Stimulated activated naive CD8-positive, alpha-beta T cell treated with anti-CD3 and anti-CD28 coated beads, Interleukin-15, Interleukin-2, amounts not matched to agents 100 ng/mL and 50 ng/mL, for 24 hours (primary cell): ENCODE measurements at regions not wholly inside any gene's neighbourhood (a gene's known extent, or its start where the extent isn't known, plus 50 kb on each side); places are given as distances from the start of the nearest gene placed in this dataset.
"Not testable (repeated sequence)": the region's sequence is repeated elsewhere in the genome, so short reads cannot be mapped to it uniquely, and the experiment has no call there.

Source experiments
- H3K27ac Mint-ChIP-seq: one replicate; pipeline ENCODE4 v1.8.0; 2021; ENCODE audit warnings: mild to moderate bottlenecking, mixed read lengths
- H3K27me3 Mint-ChIP-seq: one replicate; pipeline ENCODE4 v1.8.0; 2021; ENCODE audit warnings: mixed read lengths
- H3K36me3 Mint-ChIP-seq: one replicate; pipeline ENCODE4 v1.8.0; 2021; ENCODE audit warnings: low read depth, mixed read lengths
- H3K4me1 Mint-ChIP-seq: one replicate; pipeline ENCODE4 v1.8.0; 2021; ENCODE audit warnings: low read depth, mixed read lengths
- H3K4me3 Mint-ChIP-seq: one replicate; pipeline ENCODE4 v1.8.0; 2021; ENCODE audit warnings: mild to moderate bottlenecking, mixed read lengths
- H3K9me3 Mint-ChIP-seq: one replicate; pipeline ENCODE4 v1.8.0; 2021; ENCODE audit warnings: mixed read lengths

- Mint-ChIP-seq H3K9me3 (no peaks in the 10 kb centered on the region), H3K27ac (no peak overlapping the region), H3K4me1 (no peaks in the 10 kb centered on the region), H3K27me3 (peaks cover 18% of the 10 kb centered on the region), H3K4me3 (no peak overlapping the region), H3K36me3 (no peaks in the 10 kb centered on the region)
Measured at GRCh38 chr10:2342206-2342605, 604.9 kb upstream of the ADARB2 start.

GRCh38 chr10:2340831-2341647, 603.7 kb upstream of the ADARB2 start:
- Mint-ChIP-seq H3K4me3 (no peak overlapping the region), H3K9me3 (no peaks in the 10 kb centered on the region), H3K36me3 (no peaks in the 10 kb centered on the region), H3K27me3 (peaks cover 14% of the 10 kb centered on the region), H3K27ac (no peak overlapping the region), H3K4me1 (no peaks in the 10 kb centered on the region)

- no peaks in the 10 kb centered on the region for H3K4me1 Mint-ChIP-seq
- H3K27me3 Mint-ChIP-seq = no peaks in the 10 kb centered on the region
- no peaks in the 10 kb centered on the region for H3K9me3 Mint-ChIP-seq
- no peaks in the 10 kb centered on the region for H3K36me3 Mint-ChIP-seq
- H3K4me3 Mint-ChIP-seq = no peak overlapping the region
- no peak overlapping the region for H3K27ac Mint-ChIP-seq
Measured at GRCh38 chr10:2335626-2336025, 598.3 kb upstream of the ADARB2 start.

GRCh38 chr10:2334575-2334974, 597.2 kb upstream of the ADARB2 start:
- H3K27ac Mint-ChIP-seq = no peak overlapping the region

GRCh38 chr10:2329082-2329481, 591.8 kb upstream of the ADARB2 start:
- H3K4me1 Mint-ChIP-seq = no peaks in the 10 kb centered on the region
- no peaks in the 10 kb centered on the region for H3K9me3 Mint-ChIP-seq
- H3K27ac Mint-ChIP-seq = no peak overlapping the region
- H3K36me3 Mint-ChIP-seq = no peaks in the 10 kb centered on the region
- no peak overlapping the region for H3K4me3 Mint-ChIP-seq
- no peaks in the 10 kb centered on the region for H3K27me3 Mint-ChIP-seq

More at GRCh38 chr10:2334575-2334974, 597.2 kb upstream of the ADARB2 start:
- Mint-ChIP-seq H3K36me3 (no peaks in the 10 kb centered on the region), H3K4me1 (no peaks in the 10 kb centered on the region), H3K4me3 (no peak overlapping the region), H3K27me3 (no peaks in the 10 kb centered on the region), H3K9me3 (no peaks in the 10 kb centered on the region)

GRCh38 chr10:2326411-2326810, 589.1 kb upstream of the ADARB2 start:
- no peak overlapping the region for H3K4me3 Mint-ChIP-seq
- H3K36me3 Mint-ChIP-seq = no peaks in the 10 kb centered on the region
- H3K27me3 Mint-ChIP-seq = no peaks in the 10 kb centered on the region
- H3K9me3 Mint-ChIP-seq = no peaks in the 10 kb centered on the region
- no peaks in the 10 kb centered on the region for H3K4me1 Mint-ChIP-seq
- no peak overlapping the region for H3K27ac Mint-ChIP-seq

- not testable (repeated sequence) for H3K27ac Mint-ChIP-seq, H3K4me3 Mint-ChIP-seq, H3K36me3 Mint-ChIP-seq, H3K9me3 Mint-ChIP-seq, H3K4me1 Mint-ChIP-seq, H3K27me3 Mint-ChIP-seq
Measured at GRCh38 chr10:2315045-2315485, 577.7 kb upstream of the ADARB2 start.

- peaks cover 3% of the 10 kb centered on the region for H3K9me3 Mint-ChIP-seq
- H3K4me3 Mint-ChIP-seq = no peak overlapping the region
- H3K27me3 Mint-ChIP-seq = peaks cover 12% of the 10 kb centered on the region
- H3K4me1 Mint-ChIP-seq = no peaks in the 10 kb centered on the region
- H3K27ac Mint-ChIP-seq = no peak overlapping the region
- H3K36me3 Mint-ChIP-seq = no peaks in the 10 kb centered on the region
Measured at GRCh38 chr10:2306081-2306480, 568.8 kb upstream of the ADARB2 start.

- peaks cover 9% of the 10 kb centered on the region for H3K27me3 Mint-ChIP-seq
- no peaks in the 10 kb centered on the region for H3K36me3 Mint-ChIP-seq
- no peak overlapping the region for H3K27ac Mint-ChIP-seq
Measured at GRCh38 chr10:2303169-2303568, 565.8 kb upstream of the ADARB2 start.

GRCh38 chr10:2301227-2301626, 563.9 kb upstream of the ADARB2 start:
- Mint-ChIP-seq H3K27ac (no peak overlapping the region), H3K27me3 (peaks cover 9% of the 10 kb centered on the region), H3K9me3 (peaks cover 3% of the 10 kb centered on the region), H3K4me3 (no peak overlapping the region), H3K4me1 (no peaks in the 10 kb centered on the region), H3K36me3 (no peaks in the 10 kb centered on the region)

More at GRCh38 chr10:2303169-2303568, 565.8 kb upstream of the ADARB2 start:
- H3K9me3 Mint-ChIP-seq = peaks cover 3% of the 10 kb centered on the region
- no peak overlapping the region for H3K4me3 Mint-ChIP-seq
- H3K4me1 Mint-ChIP-seq = no peaks in the 10 kb centered on the region

GRCh38 chr10:2300231-2300630, 562.9 kb upstream of the ADARB2 start:
- peaks cover 3% of the 10 kb centered on the region for H3K9me3 Mint-ChIP-seq
- H3K4me1 Mint-ChIP-seq = no peaks in the 10 kb centered on the region
- no peaks in the 10 kb centered on the region for H3K36me3 Mint-ChIP-seq
- H3K27ac Mint-ChIP-seq = no peak overlapping the region
- peaks cover 3% of the 10 kb centered on the region for H3K27me3 Mint-ChIP-seq
- no peak overlapping the region for H3K4me3 Mint-ChIP-seq

- Mint-ChIP-seq H3K9me3 (no peaks in the 10 kb centered on the region), H3K4me3 (no peak overlapping the region), H3K4me1 (no peaks in the 10 kb centered on the region), H3K27me3 (peaks cover 2% of the 10 kb centered on the region), H3K36me3 (no peaks in the 10 kb centered on the region), H3K27ac (no peak overlapping the region)
Measured at GRCh38 chr10:2296179-2296891, 559.0 kb upstream of the ADARB2 start.

- no peak overlapping the region for H3K4me3 Mint-ChIP-seq
- no peaks in the 10 kb centered on the region for H3K9me3 Mint-ChIP-seq
- no peaks in the 10 kb centered on the region for H3K36me3 Mint-ChIP-seq
- H3K4me1 Mint-ChIP-seq = no peaks in the 10 kb centered on the region
- no peak overlapping the region for H3K27ac Mint-ChIP-seq
- H3K27me3 Mint-ChIP-seq = no peaks in the 10 kb centered on the region
Measured at GRCh38 chr10:2294739-2295138, 557.4 kb upstream of the ADARB2 start.

GRCh38 chr10:2284071-2284470, 546.7 kb upstream of the ADARB2 start:
- Mint-ChIP-seq H3K27ac (no peak overlapping the region), H3K4me3 (no peak overlapping the region), H3K4me1 (no peaks in the 10 kb centered on the region), H3K27me3 (peaks cover 10% of the 10 kb centered on the region), H3K9me3 (no peaks in the 10 kb centered on the region), H3K36me3 (no peaks in the 10 kb centered on the region)

- Mint-ChIP-seq H3K4me3 (no peak overlapping the region), H3K9me3 (no peaks in the 10 kb centered on the region), H3K27me3 (peaks cover 10% of the 10 kb centered on the region), H3K27ac (no peak overlapping the region), H3K4me1 (no peaks in the 10 kb centered on the region), H3K36me3 (no peaks in the 10 kb centered on the region)
Measured at GRCh38 chr10:2282202-2282601, 544.9 kb upstream of the ADARB2 start.
